Fibroblast of pulmonary artery (primary cell): ENCODE measurements at regions not wholly inside any gene's neighbourhood (a gene's known extent, or its start where the extent isn't known, plus 50 kb on each side); places are given as distances from the start of the nearest gene placed in this dataset.
A peak's percentile ranks its signal among the peaks of the same experiment; 100 is the strongest.

Source experiments
- DNase-seq: peaks from one replicate; pipeline ENCODE4 v3.0.0-alpha.2; 2010; ENCODE audit warnings: low read depth
- H3K4me3 ChIP-seq: replicated peaks from 2 replicates; pipeline ENCODE4 v1.5.1; 2011; ENCODE audit warnings: low read depth, mild to moderate bottlenecking, control low read depth, low read length, moderate library complexity
- TF ChIP-seq, protein P1 (sequence below): IDR thresholded peaks from 2 replicates; pipeline ENCODE4 v1.5.1; 2011; ENCODE audit warnings: mild to moderate bottlenecking, control low read depth, low read length, inconsistent platforms; ENCODE audit errors: missing control alignments

DNA sequence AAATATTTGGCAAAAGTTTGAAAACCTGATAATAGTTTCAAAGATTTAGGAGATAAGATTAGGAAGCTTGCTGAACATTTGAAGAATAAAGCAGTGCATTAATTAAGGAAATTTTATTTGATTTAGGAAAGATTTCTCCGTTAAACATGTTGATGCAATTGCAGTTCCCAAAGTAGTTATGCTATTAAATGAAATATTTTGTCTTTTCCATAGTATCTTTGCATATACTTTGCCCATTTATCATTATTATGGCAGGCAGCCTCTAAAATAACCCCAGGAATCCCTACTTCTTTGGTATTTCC is 136.5 kb downstream of the MREG start:
- no peak for DNase-seq
- H3K4me3 ChIP-seq = no peak overlapping the region
- TF ChIP-seq, protein P1, sequence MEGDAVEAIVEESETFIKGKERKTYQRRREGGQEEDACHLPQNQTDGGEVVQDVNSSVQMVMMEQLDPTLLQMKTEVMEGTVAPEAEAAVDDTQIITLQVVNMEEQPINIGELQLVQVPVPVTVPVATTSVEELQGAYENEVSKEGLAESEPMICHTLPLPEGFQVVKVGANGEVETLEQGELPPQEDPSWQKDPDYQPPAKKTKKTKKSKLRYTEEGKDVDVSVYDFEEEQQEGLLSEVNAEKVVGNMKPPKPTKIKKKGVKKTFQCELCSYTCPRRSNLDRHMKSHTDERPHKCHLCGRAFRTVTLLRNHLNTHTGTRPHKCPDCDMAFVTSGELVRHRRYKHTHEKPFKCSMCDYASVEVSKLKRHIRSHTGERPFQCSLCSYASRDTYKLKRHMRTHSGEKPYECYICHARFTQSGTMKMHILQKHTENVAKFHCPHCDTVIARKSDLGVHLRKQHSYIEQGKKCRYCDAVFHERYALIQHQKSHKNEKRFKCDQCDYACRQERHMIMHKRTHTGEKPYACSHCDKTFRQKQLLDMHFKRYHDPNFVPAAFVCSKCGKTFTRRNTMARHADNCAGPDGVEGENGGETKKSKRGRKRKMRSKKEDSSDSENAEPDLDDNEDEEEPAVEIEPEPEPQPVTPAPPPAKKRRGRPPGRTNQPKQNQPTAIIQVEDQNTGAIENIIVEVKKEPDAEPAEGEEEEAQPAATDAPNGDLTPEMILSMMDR = no peak

DNA sequence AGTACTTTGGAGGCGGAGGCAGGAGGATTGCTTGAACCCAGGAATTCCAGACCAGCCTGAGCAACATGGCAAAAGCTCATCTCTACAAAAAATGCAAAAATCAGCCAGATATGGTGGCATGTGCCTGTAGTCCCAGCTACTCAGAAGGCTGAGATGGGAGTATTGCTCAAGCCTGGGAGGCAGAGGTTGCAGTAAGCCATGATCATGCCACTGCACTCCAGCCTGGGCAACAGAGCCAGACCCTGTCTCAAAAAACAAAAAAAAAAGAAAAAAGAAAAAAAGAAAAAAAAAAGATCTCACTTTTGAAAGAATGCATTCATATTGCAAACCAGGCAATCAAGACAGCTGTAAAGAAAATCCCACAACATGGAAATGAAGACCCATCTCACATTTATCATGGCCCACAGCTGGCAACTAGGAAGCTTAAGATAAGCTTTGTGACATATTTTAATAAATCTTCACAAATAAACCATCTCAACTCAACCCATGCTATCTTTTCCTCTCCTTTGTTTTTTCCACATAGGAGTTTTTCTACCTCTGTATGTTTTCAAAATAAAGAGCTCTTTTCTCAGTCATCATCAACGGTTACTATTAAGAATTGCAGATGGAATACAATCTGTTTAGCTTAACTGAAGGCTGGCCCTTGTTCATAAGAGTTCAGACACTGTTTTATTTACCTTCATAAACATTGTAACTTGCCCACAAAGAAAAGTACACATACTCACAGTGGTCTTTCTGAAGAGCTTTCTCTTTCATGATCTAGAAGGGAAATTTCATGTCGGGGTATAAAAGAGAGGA is 137.0 kb downstream of the MREG start:
- H3K4me3 ChIP-seq = no peak overlapping the region
- TF ChIP-seq, protein P1 = no peak
- no peak for DNase-seq

DNA sequence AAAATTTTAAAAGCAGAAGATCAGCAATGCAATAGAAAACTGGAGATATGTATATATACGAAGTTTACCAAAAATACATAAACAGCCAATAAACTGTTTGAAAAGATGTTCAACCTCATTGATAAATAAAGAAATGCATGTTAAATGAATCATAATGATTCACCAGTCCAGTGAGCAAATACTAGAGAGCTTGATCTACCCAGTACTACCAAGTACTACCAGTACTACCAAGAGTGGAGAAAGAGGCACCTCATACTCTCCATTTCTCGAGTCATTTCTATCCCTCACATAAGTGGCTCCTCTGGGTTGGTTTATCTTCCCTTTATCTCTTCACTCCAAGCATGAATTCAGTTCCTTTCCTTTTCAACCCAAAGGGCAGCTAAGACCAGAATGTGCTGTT is 138.9 kb downstream of the MREG start:
- TF ChIP-seq, protein P1 = no peak
- DNase-seq = no peak
- no peak overlapping the region for H3K4me3 ChIP-seq

DNA sequence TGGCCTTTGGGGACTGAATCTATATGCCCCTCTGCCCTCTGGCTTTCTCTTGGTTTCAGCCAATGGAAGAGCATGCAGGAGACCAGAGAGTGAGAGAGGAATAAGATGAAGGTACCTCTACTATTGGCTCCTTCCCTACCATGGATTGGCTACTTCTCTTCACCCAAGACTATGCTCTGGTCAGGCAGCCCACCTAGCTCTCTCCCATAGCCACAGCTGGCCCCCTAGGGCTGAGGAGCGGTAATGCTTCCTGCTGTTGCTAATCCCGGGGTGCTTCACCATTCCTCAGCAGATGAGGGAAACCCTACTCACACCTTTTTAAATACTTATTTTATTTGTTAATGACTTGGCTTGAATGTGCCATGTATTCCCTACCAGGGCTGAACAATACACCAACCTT is 142.4 kb downstream of the MREG start:
- H3K4me3 ChIP-seq = no peak overlapping the region
- TF ChIP-seq, protein P1 = peak; percentile 42
- no peak for DNase-seq

DNA sequence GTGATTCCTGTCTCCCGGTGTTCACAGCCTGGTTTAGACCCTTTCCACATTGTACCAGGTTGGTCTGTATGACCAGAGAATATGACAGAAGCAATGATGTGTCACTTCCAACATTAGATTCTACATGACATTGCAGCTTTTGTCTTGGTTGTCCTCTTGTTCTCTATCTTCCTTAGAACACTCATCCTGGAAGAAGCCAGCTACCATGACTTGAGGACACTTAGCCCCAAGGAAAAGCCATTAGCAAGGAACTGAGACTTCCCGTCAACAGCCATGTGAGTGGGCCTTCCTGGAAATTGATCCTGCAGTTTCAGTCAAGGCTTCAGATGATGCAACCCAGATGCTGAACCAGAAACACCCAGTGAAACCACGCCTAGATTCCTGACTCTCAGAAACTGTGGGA is 143.3 kb downstream of the MREG start:
- TF ChIP-seq, protein P1 = no peak
- DNase-seq = peak; percentile 72
- H3K4me3 ChIP-seq = no peak overlapping the region

DNA sequence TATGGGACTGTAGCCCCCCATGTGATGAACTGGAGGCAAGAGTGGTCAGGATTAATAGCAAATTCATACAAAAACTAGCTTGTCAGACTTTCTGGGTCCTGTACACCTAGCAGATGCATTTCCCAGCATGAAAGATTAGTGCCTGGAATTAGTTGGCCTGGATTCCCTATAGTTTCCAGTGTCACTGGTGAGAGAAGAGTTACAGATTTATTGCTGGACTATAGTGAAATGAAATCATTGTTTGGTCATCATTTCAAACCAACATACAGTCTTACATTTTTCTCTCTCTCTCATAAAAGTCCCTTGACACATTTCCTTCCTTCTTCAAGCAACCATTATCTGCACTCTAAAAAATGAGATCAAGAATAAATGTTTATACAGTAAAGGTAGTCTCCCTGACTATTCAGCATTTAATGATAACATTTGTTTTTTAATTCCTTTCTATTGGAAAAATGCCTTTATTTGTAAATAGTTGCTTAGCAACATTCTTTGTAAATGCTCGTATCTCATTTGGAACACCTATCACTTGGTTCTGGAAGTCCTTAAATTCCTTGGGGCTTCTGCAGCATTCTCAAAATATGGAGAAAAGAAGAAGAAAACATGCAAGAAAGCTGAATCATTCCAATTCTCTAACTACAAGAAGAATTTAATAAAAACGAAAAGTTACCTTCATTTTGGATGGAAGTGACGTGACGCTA is 144.4 kb downstream of the MREG start:
- TF ChIP-seq, protein P1 = no peak
- no peak overlapping the region for H3K4me3 ChIP-seq
- DNase-seq = no peak
